ENCODE measurements at regions not wholly inside any gene's neighbourhood (a gene's known extent, or its start where the extent isn't known, plus 50 kb on each side); places are given as distances from the start of the nearest gene placed in this dataset.

- TF ChIP-seq POLR2AphosphoS5 (IDR thresholded peaks at IDR 0.05) (no peak), CTCF (IDR thresholded peaks at IDR 0.05) (no peak)
Observed at GRCh38 chr1:99579691-99580172, 66.2 kb upstream of the PALMD start.

Data from gastroesophageal sphincter (tissue), 3 donors.